OCI-LY7 (cell line): ENCODE measurements at regions not wholly inside any gene's neighbourhood (a gene's known extent, or its start where the extent isn't known, plus 50 kb on each side); places are given as distances from the start of the nearest gene placed in this dataset.

ENCODE experiments used
- BruUV-seq: library from RNA; stranded (reverse); fragments of 400-500 nt; replicated peaks from 2 replicates; lab custom pipeline; 2021; lab: Mats Ljungman, UMichigan
- CTCF ChIA-PET: fragments of 300-600 bp; sonication (Branson Sonifier 250); formaldehyde crosslinking; loops from one replicate; lab custom pipeline; 2022; ENCODE audit warnings: antibody characterized with exemption; ENCODE audit not compliant: unreplicated experiment; lab: Charles Lee
- POLR2A ChIA-PET: fragments of 300-600 bp; sonication (Branson Sonifier 250); formaldehyde crosslinking; loops from one replicate; lab custom pipeline; 2022; ENCODE audit warnings: antibody characterized with exemption; lab: Charles Lee
- DNase-seq: peaks from one replicate; pipeline ENCODE4 v3.0.0-alpha.2; 2015; ENCODE audit warnings: low spot score
- H2AFZ ChIP-seq: fragments of 200-600 bp; sonication (generic), shearing (Covaris generic); 2 replicates; pipeline ENCODE4 v1.6.1; 2014; ENCODE audit warnings: mild to moderate bottlenecking, antibody characterized with exemption, low read length, moderate library complexity
- H3K27ac ChIP-seq: fragments of 200-600 bp; sonication (generic); 2 replicates; pipeline ENCODE4 v1.5.1; 2014; ENCODE audit warnings: mixed run types, low read depth, mild to moderate bottlenecking, moderate library complexity, low read length, inconsistent platforms; ENCODE audit not compliant: poor library complexity, severe bottlenecking
- H3K36me3 ChIP-seq: fragments of 200-600 bp; sonication (generic); 2 replicates; pipeline ENCODE4 v1.6.1; 2014; ENCODE audit warnings: mild to moderate bottlenecking, antibody characterized with exemption, low read length, moderate library complexity, mixed read lengths; ENCODE audit not compliant: insufficient read depth
- H3K4me1 ChIP-seq: fragments of 200-600 bp; sonication (generic); 2 replicates; pipeline ENCODE4 v1.5.1; 2014; ENCODE audit warnings: mild to moderate bottlenecking, low read length; ENCODE audit not compliant: insufficient read depth, poor library complexity, severe bottlenecking
- H3K4me2 ChIP-seq: fragments of 200-600 bp; sonication (generic); 2 replicates; pipeline ENCODE4 v1.6.1; 2014; ENCODE audit warnings: mild to moderate bottlenecking, low read length
- H3K4me3 ChIP-seq: fragments of 200-600 bp; sonication (generic); 2 replicates; pipeline ENCODE4 v1.5.1; 2014; ENCODE audit warnings: mild to moderate bottlenecking, low read depth, low read length; ENCODE audit not compliant: poor library complexity, severe bottlenecking
- H3K79me2 ChIP-seq: fragments of 200-600 bp; sonication (generic); 2 replicates; pipeline ENCODE4 v1.6.1; 2016; ENCODE audit warnings: low read depth, mild to moderate bottlenecking, low read length, moderate library complexity, mixed read lengths; ENCODE audit not compliant: insufficient read depth
- H3K9me2 ChIP-seq: fragments of 200-600 bp; sonication (generic); 2 replicates; pipeline ENCODE4 v1.6.1; 2016; ENCODE audit warnings: mild to moderate bottlenecking, low read length, mixed read lengths; ENCODE audit not compliant: insufficient read depth
- H3K9me3 ChIP-seq: fragments of 200-600 bp; sonication (generic); 2 replicates; pipeline ENCODE4 v1.6.1; 2014; ENCODE audit warnings: mild to moderate bottlenecking, mixed run types, low read length, mixed read lengths
- H4K20me1 ChIP-seq: fragments of 200-600 bp; sonication (generic); 2 replicates; pipeline ENCODE4 v1.6.1; 2014; ENCODE audit warnings: mild to moderate bottlenecking, antibody characterized with exemption, low read length, moderate library complexity, mixed read lengths; ENCODE audit not compliant: insufficient read depth
- EZH2phosphoT487 ChIP-seq: fragments of 200-600 bp; sonication (generic); IDR thresholded peaks from 2 replicates; pipeline ENCODE4 v1.6.1; 2018; ENCODE audit warnings: low read depth, borderline replicate concordance, mild to moderate bottlenecking, mixed run types, antibody characterized with exemption, low read length, moderate library complexity, mixed read lengths
- intact Hi-C: fragments of 100-400 bp; cut with micrococcal nuclease; formaldehyde crosslinking; loops from one replicate; pipeline ENCODE4 v1.10.0; 2022; ENCODE audit not compliant: unreplicated experiment
- TF ChIP-seq, protein P1 (sequence below): fragments of 200-600 bp; sonication (generic); conservative IDR thresholded peaks from 2 replicates; pipeline ENCODE4 v1.5.1; 2014; ENCODE audit warnings: mild to moderate bottlenecking, antibody characterized with exemption, low read length, moderate library complexity, mixed read lengths

DNA sequence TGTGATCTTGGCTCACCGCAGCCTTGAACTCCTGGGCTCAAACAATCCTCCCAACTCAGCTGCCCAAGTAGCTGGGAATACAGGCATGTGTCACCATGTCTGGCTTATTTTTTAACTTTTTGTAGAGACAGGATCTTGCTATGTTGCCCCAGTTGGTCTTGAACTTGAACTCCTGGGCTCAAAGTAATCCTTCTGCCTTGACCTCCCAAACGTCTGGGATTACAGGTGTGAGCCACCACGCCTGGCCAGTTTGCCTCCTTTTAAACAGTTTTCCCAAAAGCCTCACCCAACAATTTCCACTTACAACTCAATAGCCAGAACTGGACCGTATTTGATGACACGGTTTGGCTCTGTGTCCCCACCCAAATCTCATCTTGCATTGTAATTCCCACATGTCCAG lies 85.4 kb upstream of the FOXN2 start:
- TF ChIP-seq, protein P1, sequence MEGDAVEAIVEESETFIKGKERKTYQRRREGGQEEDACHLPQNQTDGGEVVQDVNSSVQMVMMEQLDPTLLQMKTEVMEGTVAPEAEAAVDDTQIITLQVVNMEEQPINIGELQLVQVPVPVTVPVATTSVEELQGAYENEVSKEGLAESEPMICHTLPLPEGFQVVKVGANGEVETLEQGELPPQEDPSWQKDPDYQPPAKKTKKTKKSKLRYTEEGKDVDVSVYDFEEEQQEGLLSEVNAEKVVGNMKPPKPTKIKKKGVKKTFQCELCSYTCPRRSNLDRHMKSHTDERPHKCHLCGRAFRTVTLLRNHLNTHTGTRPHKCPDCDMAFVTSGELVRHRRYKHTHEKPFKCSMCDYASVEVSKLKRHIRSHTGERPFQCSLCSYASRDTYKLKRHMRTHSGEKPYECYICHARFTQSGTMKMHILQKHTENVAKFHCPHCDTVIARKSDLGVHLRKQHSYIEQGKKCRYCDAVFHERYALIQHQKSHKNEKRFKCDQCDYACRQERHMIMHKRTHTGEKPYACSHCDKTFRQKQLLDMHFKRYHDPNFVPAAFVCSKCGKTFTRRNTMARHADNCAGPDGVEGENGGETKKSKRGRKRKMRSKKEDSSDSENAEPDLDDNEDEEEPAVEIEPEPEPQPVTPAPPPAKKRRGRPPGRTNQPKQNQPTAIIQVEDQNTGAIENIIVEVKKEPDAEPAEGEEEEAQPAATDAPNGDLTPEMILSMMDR = no peak
- no peak for TF ChIP-seq EZH2phosphoT487
- Histone ChIP-seq H3K4me1 (no peaks in the 10 kb centered on the region), H3K4me3 (no peak overlapping the region), H3K9me3 (no peaks in the 10 kb centered on the region), H3K79me2 (no peaks in the 10 kb centered on the region), H3K4me2 (no peak overlapping the region), H3K9me2 (no peaks in the 10 kb centered on the region), H2AFZ (no peak overlapping the region), H4K20me1 (no peaks in the 10 kb centered on the region), H3K36me3 (no peaks in the 10 kb centered on the region), H3K27ac (no peak overlapping the region)
- ChIA-PET CTCF (no interaction called here), POLR2A (no interaction called here)
- DNase-seq = no peak
- no TSS peak for BruUV-seq
- intact Hi-C loops = no loop called here

DNA sequence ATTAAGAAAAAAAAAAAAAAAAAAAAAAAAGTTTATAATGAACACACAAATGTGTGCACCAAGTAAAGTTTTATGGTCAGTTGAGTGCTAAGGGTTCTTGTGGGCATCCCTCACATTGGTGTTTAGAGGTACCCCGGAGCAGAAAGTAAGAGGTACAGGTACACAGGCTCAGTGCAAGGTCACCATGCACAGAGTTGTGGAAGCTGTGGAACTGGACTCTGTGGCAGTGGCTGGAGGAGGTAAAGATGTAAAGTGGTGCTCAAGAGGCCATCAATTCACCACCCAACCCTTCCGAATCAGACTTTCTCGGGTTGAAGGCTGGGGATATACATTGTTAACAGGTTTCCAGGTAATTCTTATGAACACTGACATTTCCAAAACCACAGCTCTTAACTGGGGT lies 83.6 kb upstream of the FOXN2 start:
- no peak overlapping the region for H3K4me3 ChIP-seq
- no peaks in the 10 kb centered on the region for H4K20me1 ChIP-seq
- no peak for DNase-seq
- BruUV-seq = no TSS peak
- no peaks in the 10 kb centered on the region for H3K9me2 ChIP-seq
- no peak overlapping the region for H3K4me2 ChIP-seq
- no peaks in the 10 kb centered on the region for H3K79me2 ChIP-seq
- ChIA-PET POLR2A (no interaction called here), CTCF (no interaction called here)
- H3K4me1 ChIP-seq = no peaks in the 10 kb centered on the region
- intact Hi-C loops = no loop called here
- no peak overlapping the region for H3K27ac ChIP-seq
- H3K36me3 ChIP-seq = no peaks in the 10 kb centered on the region
- no peaks in the 10 kb centered on the region for H3K9me3 ChIP-seq
- TF ChIP-seq, protein P1 = no peak
- TF ChIP-seq EZH2phosphoT487 = no peak
- H2AFZ ChIP-seq = no peak overlapping the region

GRCh38 chr2:48232351-48232750 lies 82.1 kb upstream of the FOXN2 start:
- Histone ChIP-seq H3K79me2 (no peaks in the 10 kb centered on the region), H3K4me3 (no peak overlapping the region), H3K36me3 (no peaks in the 10 kb centered on the region), H3K27ac (no peak overlapping the region), H3K9me3 (no peaks in the 10 kb centered on the region), H3K4me2 (no peak overlapping the region), H3K4me1 (no peaks in the 10 kb centered on the region), H3K9me2 (no peaks in the 10 kb centered on the region), H2AFZ (no peak overlapping the region), H4K20me1 (no peaks in the 10 kb centered on the region)
- DNase-seq = no peak
- TF ChIP-seq, protein P1 = no peak
- TF ChIP-seq EZH2phosphoT487 = no peak
- intact Hi-C loops = no loop called here
- ChIA-PET POLR2A (no interaction called here), CTCF (no interaction called here)
- no TSS peak for BruUV-seq
